Ishikawa (cell line): ENCODE measurements at regions not wholly inside any gene's neighbourhood (a gene's known extent, or its start where the extent isn't known, plus 50 kb on each side); places are given as distances from the start of the nearest gene placed in this dataset.

Experiments used
- RAD21 ChIP-seq: IDR thresholded peaks from 2 replicates; pipeline ENCODE4 v1.6.1; 2012; ENCODE audit warnings: low read depth
- TAF1 ChIP-seq: IDR thresholded peaks from 2 replicates; pipeline ENCODE4 v1.6.1; 2012; ENCODE audit warnings: low read depth, mild to moderate bottlenecking
- YY1 ChIP-seq: IDR thresholded peaks from 2 replicates; pipeline ENCODE4 v1.6.1; 2012; ENCODE audit warnings: low read depth

DNA sequence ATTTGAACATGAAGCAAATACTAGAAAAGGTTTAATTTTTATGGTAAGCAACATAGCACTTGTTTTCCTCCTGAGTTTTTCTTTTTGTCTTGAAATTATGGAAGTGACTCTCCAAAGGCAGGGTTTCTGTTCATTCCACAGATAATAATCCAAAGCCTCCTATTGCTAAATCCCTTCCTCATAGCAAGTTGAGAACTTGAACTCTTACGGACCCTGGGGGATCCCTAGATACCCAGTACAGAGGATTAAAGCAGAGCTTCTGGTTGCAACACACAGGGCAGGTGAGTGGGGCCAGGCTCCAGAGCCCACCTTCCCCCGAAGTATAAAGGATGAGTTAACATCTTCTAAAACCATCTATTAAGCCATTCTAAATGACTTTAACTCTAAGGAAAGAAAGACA, 294.1 kb downstream of the RMST start:
- no peak for TF ChIP-seq TAF1
- TF ChIP-seq YY1: no peak
- no peak for TF ChIP-seq RAD21
